PC-3 (cell line): ENCODE measurements at regions not wholly inside any gene's neighbourhood (a gene's known extent, or its start where the extent isn't known, plus 50 kb on each side); places are given as distances from the start of the nearest gene placed in this dataset.

Experiments
- ATAC-seq: fragments of 200-7000 bp; cut with Tn5 transposase; 2 replicates; pipeline ENCODE4 v1.9.1; 2020; ENCODE audit warnings: mild to moderate bottlenecking, moderate library complexity
- BruUV-seq: library from RNA; stranded (reverse); fragments of 400-500 nt; replicated peaks from 2 replicates; lab custom pipeline; 2021; lab: Mats Ljungman, UMichigan
- CTCF ChIA-PET: fragments of 300-600 bp; sonication (Branson Sonifier 250); formaldehyde crosslinking; loops from one replicate; lab custom pipeline; 2022; ENCODE audit warnings: antibody characterized with exemption; lab: Charles Lee
- POLR2A ChIA-PET: fragments of 300-600 bp; sonication (Branson Sonifier 250); formaldehyde crosslinking; loops from one replicate; lab custom pipeline; 2022; ENCODE audit warnings: antibody characterized with exemption; ENCODE audit not compliant: unreplicated experiment; lab: Charles Lee
- DNase-seq: peaks from one replicate; pipeline ENCODE4 v3.0.0-alpha.2; 2015
- H2AFZ ChIP-seq: fragments of 300-600 bp; sonication (generic); 2 replicates; pipeline ENCODE4 v1.6.0; 2016; ENCODE audit warnings: antibody characterized with exemption, low read length
- H3F3A ChIP-seq: fragments of 300-600 bp; sonication (generic); one replicate; pipeline ENCODE4 v1.6.0; 2017; ENCODE audit warnings: antibody characterized with exemption, low read length, control low read depth, mild to moderate bottlenecking; ENCODE audit not compliant: unreplicated experiment
- H3K27ac ChIP-seq: fragments of 300-600 bp; sonication (generic); 2 replicates; pipeline ENCODE4 v1.5.1; 2016; ENCODE audit warnings: mild to moderate bottlenecking, low read length
- H3K27me3 ChIP-seq: fragments of 300-600 bp; sonication (generic); 2 replicates; pipeline ENCODE4 v1.6.1; 2016; ENCODE audit warnings: low read length, mixed read lengths
- H3K36me3 ChIP-seq: fragments of 300-600 bp; sonication (generic); 2 replicates; pipeline ENCODE4 v1.6.1; 2016; ENCODE audit warnings: low read depth, mixed run types, low read length, mixed read lengths
- H3K4me1 ChIP-seq: fragments of 300-600 bp; sonication (generic); 2 replicates; pipeline ENCODE4 v1.5.1; 2016; ENCODE audit warnings: low read length; ENCODE audit not compliant: insufficient read depth
- H3K4me2 ChIP-seq: fragments of 300-600 bp; sonication (generic); 2 replicates; pipeline ENCODE4 v1.6.0; 2016; ENCODE audit warnings: low read length
- H3K4me3 ChIP-seq: fragments of 300-600 bp; sonication (generic); 2 replicates; pipeline ENCODE4 v1.5.1; 2016; ENCODE audit warnings: mild to moderate bottlenecking, low read length, mixed read lengths
- H3K79me2 ChIP-seq: fragments of 300-600 bp; sonication (generic); 2 replicates; pipeline ENCODE4 v1.6.1; 2017; ENCODE audit warnings: low read length, mixed read lengths
- H3K9ac ChIP-seq: fragments of 300-600 bp; sonication (generic); 2 replicates; pipeline ENCODE4 v1.6.0; 2016; ENCODE audit warnings: mild to moderate bottlenecking, low read length
- H3K9me2 ChIP-seq: fragments of 300-600 bp; sonication (generic); replicated peaks from 2 replicates; pipeline ENCODE4 v1.6.1; 2016; ENCODE audit warnings: mixed run types, low read length, mixed read lengths
- H3K9me3 ChIP-seq: fragments of 300-600 bp; sonication (generic); 2 replicates; pipeline ENCODE4 v1.6.1; 2016; ENCODE audit warnings: low read length, mixed read lengths
- H4K20me1 ChIP-seq: fragments of 300-600 bp; sonication (generic); 2 replicates; pipeline ENCODE4 v1.6.1; 2016; ENCODE audit warnings: low read length, mixed read lengths
- CTCF ChIP-seq: fragments of 300-600 bp; sonication (generic); conservative IDR thresholded peaks from 2 replicates; pipeline ENCODE4 v1.5.1; 2017; ENCODE audit warnings: antibody characterized with exemption, low read depth, mild to moderate bottlenecking, low read length
- EZH2 ChIP-seq: fragments of 300-600 bp; sonication (generic); IDR thresholded peaks from one replicate; pipeline ENCODE4 v1.6.1; 2017; ENCODE audit warnings: antibody characterized with exemption, mild to moderate bottlenecking, low read length; ENCODE audit not compliant: unreplicated experiment
- EZH2phosphoT487 ChIP-seq: fragments of 300-600 bp; sonication (generic); IDR thresholded peaks from 2 replicates; pipeline ENCODE4 v1.6.1; 2018; ENCODE audit warnings: mild to moderate bottlenecking, antibody characterized with exemption, low read length, borderline replicate concordance
- intact Hi-C: fragments of 100-400 bp; cut with micrococcal nuclease; formaldehyde crosslinking; loops from 2 replicates; pipeline ENCODE4 v1.9.0; 2023

- Histone ChIP-seq H3K4me2 (no peak overlapping the region), H3K79me2 (no peaks in the 10 kb centered on the region), H3K4me1 (no peaks in the 10 kb centered on the region), H4K20me1 (no peaks in the 10 kb centered on the region), H3K36me3 (no peaks in the 10 kb centered on the region), H3K27ac (no peak overlapping the region), H3K9ac (no peak overlapping the region), H3K4me3 (no peak overlapping the region), H2AFZ (no peak overlapping the region), H3K27me3 (no peaks in the 10 kb centered on the region), H3K9me3 (no peaks in the 10 kb centered on the region), H3F3A (no peaks in the 10 kb centered on the region), H3K9me2 (no peaks in the 10 kb centered on the region)
- DNase-seq (no peak), ATAC-seq (no peak)
- TF ChIP-seq EZH2phosphoT487 (no peak), EZH2 (no peak), CTCF (no peak)
- intact Hi-C loops, result no loop called here
- no TSS peak for BruUV-seq
- ChIA-PET POLR2A (no interaction called here), CTCF (no interaction called here)
These were observed 370.2 kb downstream of the TBX15 start for GRCh38 chr1:118617916-118618315.

GRCh38 chr1:118615066-118615465 is 373.1 kb downstream of the TBX15 start:
- no peaks in the 10 kb centered on the region for H3K9me2 ChIP-seq
- no peaks in the 10 kb centered on the region for H3K27me3 ChIP-seq
- H3K4me1 ChIP-seq, result no peaks in the 10 kb centered on the region
- no peak overlapping the region for H2AFZ ChIP-seq
- TF ChIP-seq CTCF (no peak), EZH2phosphoT487 (no peak), EZH2 (no peak)
- H3F3A ChIP-seq, result no peaks in the 10 kb centered on the region
- no peaks in the 10 kb centered on the region for H3K36me3 ChIP-seq
- no peaks in the 10 kb centered on the region for H3K79me2 ChIP-seq
- ChIA-PET CTCF (no interaction called here), POLR2A (no interaction called here)
- no peak overlapping the region for H3K27ac ChIP-seq
- H3K4me2 ChIP-seq, result no peak overlapping the region
- no peak overlapping the region for H3K4me3 ChIP-seq
- intact Hi-C loops, result no loop called here
- no peak overlapping the region for H3K9ac ChIP-seq
- ATAC-seq (no peak), DNase-seq (no peak)
- H4K20me1 ChIP-seq, result no peaks in the 10 kb centered on the region
- no peaks in the 10 kb centered on the region for H3K9me3 ChIP-seq
- BruUV-seq, result no TSS peak

- TF ChIP-seq EZH2 (no peak), EZH2phosphoT487 (no peak), CTCF (no peak)
- ATAC-seq (no peak), DNase-seq (no peak)
- no peaks in the 10 kb centered on the region for H4K20me1 ChIP-seq
- H3K4me2 ChIP-seq, result no peak overlapping the region
- H3K9me3 ChIP-seq, result no peaks in the 10 kb centered on the region
- intact Hi-C loops, result no loop called here
- H3K27me3 ChIP-seq, result no peaks in the 10 kb centered on the region
- H3K27ac ChIP-seq, result no peak overlapping the region
- H3F3A ChIP-seq, result no peaks in the 10 kb centered on the region
- H3K4me1 ChIP-seq, result no peaks in the 10 kb centered on the region
- ChIA-PET POLR2A (no interaction called here), CTCF (no interaction called here)
- no peaks in the 10 kb centered on the region for H3K79me2 ChIP-seq
- no peaks in the 10 kb centered on the region for H3K9me2 ChIP-seq
- H2AFZ ChIP-seq, result no peak overlapping the region
- H3K36me3 ChIP-seq, result no peaks in the 10 kb centered on the region
- no TSS peak for BruUV-seq
- H3K4me3 ChIP-seq, result no peak overlapping the region
- H3K9ac ChIP-seq, result no peak overlapping the region
These were observed 398.8 kb downstream of the TBX15 start for GRCh38 chr1:118589238-118589846.
